Activated CD8-positive, alpha-beta memory T cell treated with anti-CD3 and anti-CD28 coated beads for 1 hour (primary cell): ENCODE measurements at regions not wholly inside any gene's neighbourhood (a gene's known extent, or its start where the extent isn't known, plus 50 kb on each side); places are given as distances from the start of the nearest gene placed in this dataset.
"Not testable (repeated sequence)": the region's sequence is repeated elsewhere in the genome, so short reads cannot be mapped to it uniquely, and the experiment has no call there.

Source experiments
- DNase-seq, 2 donors: peaks; one replicate each; pipeline ENCODE4 v3.0.0-alpha.2; 2020; ENCODE audit warnings: low read depth in 1 of 2; ENCODE audit errors: extremely low read depth in 1 of 2

DNA sequence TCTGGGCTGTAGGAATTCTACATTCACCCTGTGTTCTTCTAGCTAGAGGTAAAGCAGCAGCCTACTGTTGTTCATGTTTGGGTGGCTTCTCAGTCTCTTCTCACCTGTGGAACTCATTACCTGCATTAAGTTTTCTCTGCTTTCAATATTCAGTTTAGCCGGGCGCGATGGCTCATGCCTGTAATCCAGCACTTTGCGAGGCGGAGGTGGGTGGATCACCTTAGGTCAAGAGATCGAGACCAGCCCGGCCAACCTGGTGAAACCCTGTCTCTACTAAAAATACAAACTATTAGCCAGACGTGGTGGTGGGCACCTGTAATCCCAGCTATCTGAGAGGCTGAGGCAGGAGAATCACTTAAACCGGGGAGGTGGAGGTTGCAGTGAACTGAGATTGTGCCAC is 139.8 kb upstream of the UBE2E3 start:
- no peak for DNase-seq

DNA sequence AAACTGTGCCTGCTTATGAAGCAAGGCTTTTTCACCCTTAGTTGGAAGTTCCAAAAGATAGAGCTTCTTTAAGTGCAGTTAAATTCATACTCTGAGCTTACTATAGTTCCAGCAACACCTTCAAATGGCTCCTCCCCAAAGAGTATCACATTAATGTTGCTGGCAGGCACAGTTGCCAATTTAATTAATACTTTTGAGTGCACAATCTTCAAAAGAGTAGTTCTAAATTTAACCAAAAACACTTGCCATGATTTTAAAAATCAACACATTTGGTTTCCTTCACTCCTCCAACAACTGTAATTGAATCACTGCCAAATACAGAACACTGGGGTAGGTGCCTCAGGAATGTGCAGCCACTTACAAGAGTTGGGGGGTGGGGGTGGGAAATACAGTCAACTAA is 150.6 kb upstream of the UBE2E3 start:
- DNase-seq: no peak

DNA sequence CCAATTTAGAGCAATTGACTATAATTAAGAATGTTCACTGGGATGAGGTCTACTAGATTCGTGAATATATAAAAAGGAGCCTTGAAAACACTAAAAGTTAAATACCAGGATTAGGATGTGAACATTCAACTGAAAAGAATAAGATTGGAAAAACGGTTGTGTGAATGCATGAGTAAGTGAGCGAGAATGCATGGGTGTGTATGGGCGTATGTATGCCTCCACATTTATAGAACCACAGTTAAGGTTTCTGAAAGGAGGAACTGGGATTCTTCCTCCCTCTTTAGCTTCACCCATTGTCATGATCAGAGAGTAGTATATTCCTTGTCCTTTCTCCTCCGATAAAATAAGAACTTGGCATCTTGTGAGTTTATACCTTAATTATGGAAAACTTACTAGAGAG is 151.1 kb upstream of the UBE2E3 start:
- no peak for DNase-seq

DNA sequence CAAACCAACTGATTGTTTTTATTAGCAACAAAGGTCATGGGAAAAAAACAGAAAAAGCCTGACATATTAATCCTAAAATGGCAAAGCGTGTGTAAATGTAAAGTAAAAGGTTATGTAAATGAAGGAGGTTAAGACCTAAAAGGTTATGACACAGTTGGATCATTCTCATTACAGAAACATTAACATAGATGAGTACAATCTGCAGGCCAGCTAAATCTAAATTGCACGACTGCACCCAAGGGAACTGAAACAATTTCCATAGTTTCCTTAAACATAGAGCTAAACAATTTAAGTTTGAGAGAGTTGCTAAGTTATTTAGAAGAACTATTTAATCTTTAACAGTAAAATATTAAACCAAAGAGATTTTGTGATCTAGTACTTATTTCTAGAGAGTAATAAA is 151.6 kb upstream of the UBE2E3 start:
- no peak for DNase-seq

DNA sequence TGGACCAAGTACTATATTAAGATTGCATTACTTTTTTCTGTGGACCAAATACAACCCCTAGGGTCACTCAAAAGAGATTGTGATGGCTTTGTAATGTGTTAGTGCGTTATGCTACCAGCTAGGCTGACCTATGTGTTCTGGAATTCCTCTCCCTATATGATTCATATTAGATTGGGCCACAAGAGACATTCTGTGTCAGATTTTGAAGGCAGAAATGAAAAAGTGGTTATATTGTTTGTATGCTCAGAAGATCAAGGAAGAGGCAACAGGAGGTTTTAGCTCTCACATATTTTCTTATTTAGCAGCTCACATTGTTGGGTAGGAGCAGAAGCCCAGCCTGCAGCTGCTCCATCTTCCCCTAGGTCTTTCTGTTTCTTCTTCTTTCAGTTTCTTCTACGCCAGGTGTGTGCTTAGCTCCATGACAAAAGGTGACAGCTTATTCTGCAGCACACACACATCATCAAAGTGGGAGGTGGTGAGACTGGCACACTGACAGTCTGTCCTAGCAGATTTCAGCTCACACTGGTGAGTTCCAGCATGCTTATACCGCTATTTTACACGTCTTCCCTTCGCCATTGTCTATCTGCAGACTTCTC is 156.8 kb upstream of the UBE2E3 start:
- no peak for DNase-seq

DNA sequence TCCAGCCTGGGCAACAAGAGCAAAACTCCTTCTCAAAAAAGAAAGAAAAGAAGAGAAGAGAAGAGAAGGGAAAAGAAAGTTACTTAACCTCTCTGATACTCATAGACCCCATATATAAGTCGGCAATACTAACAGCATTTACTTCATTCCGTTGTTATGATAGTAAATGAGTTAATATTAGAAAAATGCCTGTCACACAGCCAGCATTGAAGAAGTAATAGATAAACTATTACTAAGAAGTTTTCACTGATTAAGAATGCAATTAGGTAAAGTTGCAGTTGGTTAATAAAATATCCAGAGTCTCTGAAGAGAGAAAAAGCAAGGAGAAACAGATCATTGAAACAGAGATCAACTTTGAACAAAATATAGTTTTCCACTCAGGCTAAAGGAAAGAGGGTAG is 161.3 kb upstream of the UBE2E3 start:
- DNase-seq: no peak

DNA sequence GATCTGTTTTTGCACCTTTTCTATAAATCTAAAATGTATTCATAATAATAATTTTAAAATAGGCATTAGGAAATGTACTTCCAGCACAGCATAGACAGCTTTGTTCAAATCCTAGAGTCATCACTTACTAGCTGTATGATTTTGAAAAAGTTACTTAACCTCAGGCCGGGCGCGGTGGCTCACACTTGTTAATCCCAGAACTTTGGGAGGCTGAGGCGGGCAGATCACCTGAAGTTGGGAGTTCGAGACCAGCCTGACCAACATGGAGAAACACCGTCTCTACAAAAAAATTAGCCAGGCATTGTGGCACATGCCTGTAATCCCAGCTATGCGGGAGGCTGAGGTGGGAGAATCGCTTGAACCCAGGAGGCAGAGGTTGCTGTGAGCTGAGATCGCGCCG is 161.7 kb upstream of the UBE2E3 start:
- DNase-seq: not testable (repeated sequence)

DNA sequence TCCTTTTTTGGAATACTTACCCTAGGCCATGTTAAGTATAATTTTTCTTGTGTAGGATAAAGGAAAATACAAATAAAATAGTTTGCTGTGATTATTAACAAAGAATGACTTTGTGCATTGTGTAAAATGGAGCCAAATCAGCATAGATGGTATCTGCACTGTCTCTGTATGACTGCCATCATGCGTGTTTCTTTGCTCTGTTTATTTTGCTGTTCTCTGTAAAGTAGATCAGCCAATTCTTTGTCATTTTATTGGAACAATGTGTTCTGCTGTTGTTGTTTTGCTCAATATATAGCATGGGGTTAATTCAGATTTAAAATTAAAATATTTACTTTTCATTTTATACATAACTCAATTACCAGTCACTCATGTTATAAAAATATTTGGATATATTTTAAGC is 181.3 kb upstream of the UBE2E3 start:
- no peak for DNase-seq

DNA sequence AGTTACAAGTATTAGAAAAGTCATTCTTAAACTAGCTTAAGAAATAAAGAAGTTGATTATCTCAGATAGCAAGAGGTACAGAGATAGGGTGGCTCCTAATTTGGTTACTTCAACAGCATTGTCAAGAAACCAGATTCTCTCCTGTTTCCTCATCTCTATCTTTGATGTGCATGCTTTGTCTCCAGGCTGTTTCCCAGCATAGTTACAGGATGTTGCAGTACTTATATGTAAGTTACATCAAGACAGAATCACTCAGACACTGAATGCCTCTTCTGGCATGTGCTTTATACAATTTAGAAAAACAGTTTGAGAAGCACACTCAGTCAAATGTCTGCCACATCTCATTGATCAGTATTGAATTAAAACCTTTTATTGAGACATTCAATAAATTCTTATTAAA is 189.5 kb upstream of the UBE2E3 start:
- DNase-seq: no peak

DNA sequence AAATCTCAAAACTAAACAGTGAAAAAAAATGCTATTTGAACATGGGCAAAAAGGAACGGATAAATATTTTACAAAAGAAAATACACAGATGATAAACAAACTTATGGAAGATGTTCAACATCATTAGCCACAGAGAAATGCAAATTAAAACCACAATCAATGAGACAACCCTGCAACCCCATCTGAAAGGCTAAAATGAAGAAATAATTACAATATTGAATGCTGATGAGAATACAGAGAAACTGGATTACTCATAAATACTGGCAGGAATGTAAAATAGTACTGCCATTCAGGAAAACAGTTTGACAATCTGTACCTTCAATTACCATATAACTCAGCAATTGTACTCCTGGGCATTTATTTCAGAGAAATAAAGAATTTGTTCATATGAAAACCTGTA is 193.1 kb upstream of the UBE2E3 start:
- no peak for DNase-seq

DNA sequence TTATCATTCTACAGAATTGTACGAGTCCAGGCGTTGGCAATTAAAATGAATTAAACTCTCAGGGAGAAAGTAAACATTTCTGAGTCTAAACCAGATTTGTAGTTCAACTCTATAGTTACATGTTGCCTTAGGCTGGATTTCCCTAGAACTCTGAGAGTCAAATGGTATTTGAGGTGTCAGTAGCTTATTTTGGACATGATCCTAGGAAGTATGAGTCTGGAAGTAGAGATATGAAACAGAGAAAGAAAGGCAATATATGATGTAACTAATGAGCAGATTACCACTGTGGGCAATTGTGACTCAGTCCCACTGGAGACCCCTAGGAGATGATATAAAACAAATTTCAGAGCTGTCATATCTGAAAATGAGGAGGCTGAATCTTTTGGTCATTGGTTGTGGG is 199.1 kb upstream of the UBE2E3 start:
- no peak for DNase-seq

DNA sequence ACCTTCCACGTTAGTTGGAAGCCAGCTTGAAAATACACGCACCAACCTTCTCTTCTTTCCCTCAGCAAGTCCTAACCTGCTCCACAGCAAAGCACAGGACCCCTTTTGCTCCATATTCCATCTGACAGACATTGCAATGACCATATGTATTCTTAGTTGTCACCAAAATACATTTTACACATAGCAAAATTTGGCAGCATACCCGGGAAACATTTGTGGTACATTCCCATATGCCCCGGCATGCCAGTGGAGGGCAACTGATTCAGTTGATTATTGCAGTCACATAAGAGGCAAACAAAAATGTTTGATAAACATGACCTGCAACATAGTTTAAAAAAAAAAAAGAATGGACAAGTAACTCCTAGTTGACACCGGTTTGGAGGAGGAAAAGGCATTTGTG is 202.1 kb upstream of the UBE2E3 start:
- no peak for DNase-seq

DNA sequence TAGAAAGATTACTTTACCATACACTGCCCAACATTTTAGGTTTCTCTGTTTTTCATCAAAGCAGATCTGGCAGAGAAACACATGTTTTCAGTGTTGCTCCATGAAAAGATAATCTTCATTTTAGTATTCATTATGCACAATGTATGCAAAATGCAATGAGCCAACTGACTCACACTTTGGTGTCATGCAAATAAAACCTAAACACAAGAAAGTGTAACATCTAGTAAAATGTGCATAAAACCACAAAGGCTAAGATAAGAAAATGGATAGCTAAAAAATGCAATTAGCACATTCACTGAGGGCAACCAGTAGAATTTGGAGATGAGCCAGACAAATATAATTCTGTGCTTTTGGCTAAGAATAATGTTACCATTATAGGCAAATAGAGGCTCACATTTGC is 203.5 kb upstream of the UBE2E3 start:
- DNase-seq: no peak

DNA sequence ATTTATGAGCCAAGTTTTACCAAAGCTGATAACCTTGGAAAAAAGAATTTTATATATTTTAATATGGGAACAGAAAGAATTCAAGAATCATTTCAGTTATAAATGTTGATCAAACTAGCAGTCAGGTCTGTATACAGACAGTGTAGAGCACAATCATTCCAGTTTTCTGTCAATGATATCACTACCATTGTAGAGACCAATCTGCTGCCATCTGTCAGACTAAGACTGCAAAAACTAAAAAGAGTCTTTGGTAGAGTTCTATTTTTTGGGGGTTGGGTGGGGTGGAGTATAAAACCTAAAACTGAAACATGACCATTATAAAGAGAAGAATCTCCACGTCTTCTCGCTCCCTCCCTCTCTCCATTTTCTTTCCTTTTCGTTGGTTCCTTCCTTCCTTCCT is 204.7 kb upstream of the UBE2E3 start:
- DNase-seq: no peak

DNA sequence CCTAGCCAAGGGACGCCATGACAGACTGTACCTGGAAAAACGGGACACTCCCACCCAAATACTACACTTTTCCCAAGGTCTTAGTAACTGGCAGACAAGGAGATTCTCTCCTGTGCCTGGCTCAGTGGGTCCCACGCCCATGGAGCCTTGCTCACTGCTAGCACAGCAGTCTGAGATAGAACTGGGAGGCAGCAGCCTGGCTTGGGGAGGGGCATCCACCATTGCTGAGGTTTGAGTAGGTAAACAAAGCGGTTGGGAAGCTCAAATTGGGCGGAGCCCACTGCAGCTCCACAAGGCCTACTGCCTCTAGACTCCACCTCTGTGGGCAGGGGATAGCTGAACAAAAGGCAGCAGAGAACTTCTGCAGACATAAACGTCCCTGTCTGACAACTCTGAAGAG is 215.1 kb upstream of the UBE2E3 start:
- DNase-seq: not testable (repeated sequence)

DNA sequence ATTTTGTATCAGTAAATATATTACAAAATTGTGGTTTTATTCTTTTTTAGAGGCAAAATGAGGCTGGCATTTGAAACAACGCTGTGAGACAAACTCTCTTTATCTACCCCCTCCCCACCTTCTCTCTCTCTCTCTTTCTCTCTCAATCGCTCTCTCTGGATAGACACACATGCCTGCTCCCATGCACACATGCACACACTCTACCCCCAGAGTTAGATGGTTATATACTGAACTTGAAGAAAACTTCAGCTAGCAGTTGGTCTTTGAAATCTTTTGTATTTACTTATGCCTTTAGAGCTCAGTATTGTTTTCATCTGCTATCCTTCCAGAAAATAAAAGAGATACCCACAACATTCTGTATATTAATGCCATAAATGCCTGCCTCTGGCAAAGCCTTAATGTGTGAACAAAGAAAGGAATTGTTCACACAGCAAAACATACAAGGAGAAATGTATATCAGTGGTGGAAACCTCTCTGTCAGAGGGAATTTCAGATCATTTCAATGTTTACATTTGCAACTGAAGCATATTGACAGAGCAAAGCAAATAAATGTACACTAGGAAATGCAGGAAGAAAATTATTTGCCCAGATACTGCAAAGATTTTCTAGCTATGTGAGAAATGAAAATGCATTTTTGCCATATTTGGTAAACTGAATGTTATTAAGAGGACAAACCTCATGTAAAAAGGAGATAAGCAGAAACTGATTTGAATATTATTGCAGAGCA is 217.0 kb upstream of the UBE2E3 start:
- no peak for DNase-seq

DNA sequence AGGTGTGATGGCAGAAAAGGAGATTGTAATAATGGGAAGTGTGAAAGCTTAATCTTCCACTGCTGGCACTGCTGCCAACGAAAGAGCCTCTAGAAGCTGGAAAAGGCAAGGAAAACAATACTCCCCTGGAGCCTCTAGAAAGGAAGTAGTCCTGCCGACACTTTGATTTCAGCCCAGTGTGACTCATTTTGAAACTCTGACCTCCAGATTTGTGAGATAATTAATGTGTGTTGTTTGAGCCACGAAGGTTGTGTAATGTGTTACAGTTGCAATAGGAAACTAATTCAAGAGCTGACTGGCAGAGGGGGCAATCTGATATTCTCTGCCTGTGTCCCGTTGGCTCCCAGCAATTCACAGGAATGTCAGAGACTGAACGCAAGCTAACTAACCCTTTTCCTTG is 219.2 kb upstream of the UBE2E3 start:
- no peak for DNase-seq

DNA sequence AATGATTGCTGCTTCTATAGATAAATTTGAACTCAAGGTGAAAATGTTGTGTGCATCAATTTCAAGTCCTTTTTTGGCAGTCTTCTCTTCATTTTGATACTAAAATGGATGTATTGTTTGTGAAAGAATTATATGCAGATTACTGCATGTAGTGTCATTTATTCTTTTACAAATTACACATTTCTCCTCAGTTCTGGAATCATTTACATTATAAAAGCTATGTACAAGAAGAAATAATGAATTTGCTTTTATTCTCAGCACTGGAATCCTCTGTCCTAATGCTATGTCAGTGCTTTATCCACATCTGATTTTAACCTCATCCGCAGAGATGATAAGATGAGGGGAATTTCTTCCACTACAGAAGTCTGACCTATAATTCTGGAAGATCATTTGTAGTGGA is 220.8 kb upstream of the UBE2E3 start:
- no peak for DNase-seq

DNA sequence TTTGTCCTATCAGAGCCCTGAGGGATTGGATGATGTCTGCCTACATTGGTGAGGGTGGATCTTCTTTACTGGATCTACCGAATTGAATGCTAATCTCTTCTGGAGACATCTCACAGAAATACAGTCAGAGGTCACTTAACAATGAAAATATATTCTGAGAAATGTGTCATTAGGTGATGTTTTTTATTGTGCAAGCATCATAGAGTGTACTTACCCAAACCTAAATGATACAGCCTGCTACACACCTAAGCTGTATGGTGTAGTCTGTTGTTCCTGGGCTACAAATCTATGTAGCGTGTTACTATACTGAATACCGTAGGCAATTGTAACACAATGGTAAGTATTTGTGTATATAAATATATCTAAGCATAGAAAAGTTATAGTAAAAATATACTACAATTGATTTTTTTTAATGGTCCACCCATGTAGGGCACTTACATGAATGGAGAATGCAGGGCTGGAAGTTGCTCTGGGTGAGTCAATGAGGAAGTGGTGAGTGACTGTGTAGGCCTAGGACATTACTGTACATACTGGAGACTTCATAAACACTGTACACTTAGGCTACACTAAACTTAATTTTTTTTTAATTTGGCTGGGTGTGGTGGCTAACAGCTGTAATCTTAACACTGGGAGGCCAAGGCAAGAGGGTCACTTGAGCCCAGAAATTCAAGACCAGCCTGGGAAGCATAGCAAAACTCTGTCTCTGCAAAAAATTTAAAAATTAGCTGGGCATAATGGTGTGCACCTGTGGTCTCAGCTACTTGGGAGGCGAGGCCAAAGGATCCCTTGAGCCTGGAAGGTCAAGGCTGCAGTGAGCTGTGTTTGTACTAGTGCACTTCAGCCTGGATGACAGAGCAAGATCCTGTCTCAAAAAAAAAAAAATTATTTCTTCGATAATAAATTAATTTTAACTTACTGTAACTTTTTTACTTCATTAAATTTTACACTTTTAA is 226.3 kb upstream of the UBE2E3 start:
- DNase-seq: no peak

DNA sequence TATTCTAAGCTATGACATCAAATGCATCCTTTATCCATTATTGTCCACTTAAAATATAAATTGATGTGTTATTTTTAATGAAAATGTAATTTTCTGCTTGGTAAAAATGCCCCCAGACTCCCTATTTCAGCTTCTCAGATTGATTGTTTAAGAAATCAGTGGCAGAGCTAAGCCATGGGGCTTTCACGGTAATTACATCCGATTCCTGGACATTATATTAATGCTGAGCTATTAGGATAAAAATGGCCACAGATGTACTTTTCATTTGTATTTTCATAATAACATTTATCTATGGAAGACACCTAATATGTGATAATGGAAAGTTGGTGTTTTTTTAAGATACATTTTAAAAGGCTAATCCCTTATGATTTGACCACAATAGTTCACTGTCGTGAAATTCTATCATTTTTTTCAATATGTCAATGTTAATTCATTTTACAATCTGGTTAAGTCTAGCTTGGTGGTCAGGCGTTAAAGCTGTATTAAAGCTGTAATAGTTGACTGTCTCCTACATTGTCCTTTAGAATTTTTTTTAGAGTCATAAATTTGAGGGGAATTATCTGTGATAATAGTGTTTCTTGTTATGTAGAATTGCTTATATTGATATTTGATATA is 229.0 kb upstream of the UBE2E3 start:
- DNase-seq: no peak

DNA sequence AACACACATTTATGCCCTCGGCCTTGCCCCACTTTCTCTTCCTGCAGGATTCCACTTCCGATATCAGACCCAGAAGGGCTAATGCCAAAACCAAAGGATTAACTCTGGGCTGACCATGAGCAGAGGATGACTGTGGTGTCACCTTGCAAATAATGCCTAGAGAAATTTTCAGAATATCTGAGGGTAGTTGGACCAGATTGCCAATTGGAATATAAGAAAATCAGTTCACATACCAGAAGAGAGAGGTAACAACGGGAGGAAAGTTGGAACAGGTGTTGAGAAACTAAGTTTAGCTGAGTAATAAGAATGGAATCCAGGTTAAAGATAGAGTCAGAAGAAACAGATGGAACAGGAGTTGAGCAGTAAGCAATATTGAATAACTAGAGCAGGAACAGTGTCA is 232.7 kb upstream of the UBE2E3 start:
- no peak for DNase-seq
